ENCODE measurements at regions not wholly inside any gene's neighbourhood (a gene's known extent, or its start where the extent isn't known, plus 50 kb on each side); places are given as distances from the start of the nearest gene placed in this dataset.

DNA sequence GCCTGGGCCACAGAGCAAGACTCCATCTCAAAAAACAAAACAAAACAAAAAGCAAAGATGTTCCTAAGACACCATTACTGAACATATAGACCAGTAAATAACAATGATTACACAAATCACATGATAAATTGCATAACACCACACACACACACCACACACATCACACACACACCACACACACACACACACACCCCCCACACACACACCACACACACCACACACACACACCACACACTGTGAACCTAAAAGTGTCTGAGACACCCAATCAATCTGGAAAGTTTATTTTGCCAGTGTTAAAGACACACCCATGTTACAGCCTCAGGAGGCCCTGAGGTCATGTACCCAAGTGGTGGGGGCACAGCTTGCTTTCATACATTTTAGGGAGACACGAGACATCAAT lies 62.6 kb upstream of the ASAP2 start:
- Histone ChIP-seq H3K4me2 (ENCODE audit: extremely low read depth, insufficient read depth, low read length) (no peak overlapping the region), H3K79me2 (ENCODE audit: control insufficient read depth, insufficient read depth, low read length) (no peaks in the 10 kb centered on the region), H3K9ac (ENCODE audit: insufficient read depth, low read length) (no peak overlapping the region), H3K27me3 (ENCODE audit: control insufficient read depth, insufficient read depth, low read length) (no peaks in the 10 kb centered on the region), H3K27ac (ENCODE audit: insufficient read depth, low read length) (no peak overlapping the region), H3K4me1 (ENCODE audit: control insufficient read depth, extremely low read depth, insufficient read depth, low read length) (peaks cover 13% of the 10 kb centered on the region), H3K36me3 (ENCODE audit: control insufficient read depth, insufficient read depth, low read length) (no peaks in the 10 kb centered on the region), H3K9me3 (ENCODE audit: control insufficient read depth, insufficient read depth, low read depth, low read length) (no peaks in the 10 kb centered on the region), H4K20me1 (ENCODE audit: control insufficient read depth, extremely low read depth, insufficient read depth, low read length) (no peaks in the 10 kb centered on the region), H3K4me3 (replicated peaks in 1 of 4; ENCODE audit: control extremely low read depth in 1 of 4, insufficient read depth in 1 of 4, low read depth in 3 of 4, low read length in 4 of 4) (no peak overlapping the region), H2AFZ (ENCODE audit: low read length) (no peak overlapping the region)
- peak in 1 of 2 donors; percentile 69 for DNase-seq (ENCODE audit: low read depth in 2 of 2)
- TF ChIP-seq EZH2 (IDR thresholded peaks at IDR 0.05; ENCODE audit: low read length, missing control alignments), result no peak
- no peak for TF ChIP-seq CTCF (conservative IDR thresholded peaks at IDR 0.05 in 1 of 2, IDR thresholded peaks at IDR 0.05 in 1 of 2; ENCODE audit: low read depth in 1 of 2, low read length in 2 of 2)

GRCh38 chr2:9143264-9143815 lies 63.3 kb upstream of the ASAP2 start:
- H2AFZ ChIP-seq (ENCODE audit: low read length), result no peak overlapping the region
- no peaks in the 10 kb centered on the region for H3K27me3 ChIP-seq (ENCODE audit: control insufficient read depth, insufficient read depth, low read length)
- H3K4me2 ChIP-seq (ENCODE audit: extremely low read depth, insufficient read depth, low read length), result peak overlapping the region; percentile 75
- no peaks in the 10 kb centered on the region for H3K79me2 ChIP-seq (ENCODE audit: control insufficient read depth, insufficient read depth, low read length)
- no peak for DNase-seq (ENCODE audit: low read depth in 2 of 2)
- H3K36me3 ChIP-seq (ENCODE audit: control insufficient read depth, insufficient read depth, low read length), result no peaks in the 10 kb centered on the region
- no peaks in the 10 kb centered on the region for H4K20me1 ChIP-seq (ENCODE audit: control insufficient read depth, extremely low read depth, insufficient read depth, low read length)
- H3K27ac ChIP-seq (ENCODE audit: insufficient read depth, low read length), result peak overlapping the region; percentile 22
- no peaks in the 10 kb centered on the region for H3K9me3 ChIP-seq (ENCODE audit: control insufficient read depth, insufficient read depth, low read depth, low read length)
- H3K4me3 ChIP-seq (replicated peaks in 1 of 4; ENCODE audit: control extremely low read depth in 1 of 4, insufficient read depth in 1 of 4, low read depth in 3 of 4, low read length in 4 of 4), result peak overlapping the region in 2 of 4 experiments; percentile 10 to 47
- H3K4me1 ChIP-seq (ENCODE audit: control insufficient read depth, extremely low read depth, insufficient read depth, low read length), result peaks cover 13% of the 10 kb centered on the region
- no peak overlapping the region for H3K9ac ChIP-seq (ENCODE audit: insufficient read depth, low read length)
- TF ChIP-seq EZH2 (IDR thresholded peaks at IDR 0.05; ENCODE audit: low read length, missing control alignments) (no peak), CTCF (conservative IDR thresholded peaks at IDR 0.05 in 1 of 2, IDR thresholded peaks at IDR 0.05 in 1 of 2; ENCODE audit: low read depth in 1 of 2, low read length in 2 of 2) (no peak)

DNA sequence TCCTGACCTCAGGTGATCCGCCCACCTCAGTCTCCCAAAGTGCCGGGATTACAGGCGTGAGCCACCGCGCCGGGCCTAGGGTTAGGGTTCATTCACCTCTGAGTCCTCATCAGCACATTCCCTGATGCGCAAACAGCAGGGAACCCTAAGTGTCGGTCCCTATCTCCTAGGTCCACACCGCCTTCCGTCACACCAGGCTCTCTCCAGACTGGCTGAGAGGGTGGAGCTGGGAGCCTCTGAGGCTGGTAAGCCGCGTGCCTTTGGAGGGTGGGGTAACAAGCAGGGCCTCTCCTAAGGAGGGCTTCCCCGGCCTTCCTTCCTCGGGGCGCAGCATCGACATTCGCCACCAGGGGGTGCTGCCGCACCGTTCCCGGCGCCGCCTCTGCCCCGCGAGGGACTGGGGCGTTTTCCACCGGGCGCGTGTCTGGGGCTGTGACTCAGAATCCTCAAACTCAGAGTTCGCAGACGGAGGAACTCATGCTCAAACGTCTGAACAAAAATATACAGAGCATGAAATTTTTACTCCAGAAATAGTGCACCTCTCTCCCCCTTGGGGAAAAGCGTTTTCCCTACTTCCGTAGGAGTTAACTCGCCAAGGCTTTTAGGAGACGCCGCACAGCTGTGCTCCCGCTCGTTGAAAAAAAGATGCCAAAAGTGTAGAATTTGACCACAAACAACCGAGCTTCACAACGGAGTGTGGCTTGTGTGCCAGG lies 63.9 kb upstream of the ASAP2 start:
- H3K36me3 ChIP-seq (ENCODE audit: control insufficient read depth, insufficient read depth, low read length), result no peaks in the 10 kb centered on the region
- H3K27me3 ChIP-seq (ENCODE audit: control insufficient read depth, insufficient read depth, low read length), result no peaks in the 10 kb centered on the region
- H3K9ac ChIP-seq (ENCODE audit: insufficient read depth, low read length), result no peak overlapping the region
- H3K4me3 ChIP-seq (replicated peaks in 1 of 4; ENCODE audit: control extremely low read depth in 1 of 4, insufficient read depth in 1 of 4, low read depth in 3 of 4, low read length in 4 of 4), result peak overlapping the region in 2 of 4 experiments; percentile 10 to 47
- H3K79me2 ChIP-seq (ENCODE audit: control insufficient read depth, insufficient read depth, low read length), result no peaks in the 10 kb centered on the region
- H3K4me1 ChIP-seq (ENCODE audit: control insufficient read depth, extremely low read depth, insufficient read depth, low read length), result peaks cover 13% of the 10 kb centered on the region
- TF ChIP-seq EZH2 (IDR thresholded peaks at IDR 0.05; ENCODE audit: low read length, missing control alignments) (no peak), CTCF (conservative IDR thresholded peaks at IDR 0.05 in 1 of 2, IDR thresholded peaks at IDR 0.05 in 1 of 2; ENCODE audit: low read depth in 1 of 2, low read length in 2 of 2) (peak; percentile 87 to 96)
- H3K4me2 ChIP-seq (ENCODE audit: extremely low read depth, insufficient read depth, low read length), result peak overlapping the region; percentile 75
- peak; percentile 84 to 93 for DNase-seq (ENCODE audit: low read depth in 2 of 2)
- no peaks in the 10 kb centered on the region for H3K9me3 ChIP-seq (ENCODE audit: control insufficient read depth, insufficient read depth, low read depth, low read length)
- H3K27ac ChIP-seq (ENCODE audit: insufficient read depth, low read length), result peak overlapping the region; percentile 22
- no peaks in the 10 kb centered on the region for H4K20me1 ChIP-seq (ENCODE audit: control insufficient read depth, extremely low read depth, insufficient read depth, low read length)
- peak overlapping the region; percentile 78 for H2AFZ ChIP-seq (ENCODE audit: low read length)

Measured in fibroblast of lung (primary cell).